GM18511 (cell line): ENCODE measurements at regions not wholly inside any gene's neighbourhood (a gene's known extent, or its start where the extent isn't known, plus 50 kb on each side); places are given as distances from the start of the nearest gene placed in this dataset.

Source experiments
- ATAC-seq: cut with Tn5 transposase; IDR thresholded peaks from one replicate; pipeline ENCODE4 v1.9.1; 2021; ENCODE audit warnings: mild to moderate bottlenecking, moderate library complexity; ENCODE audit not compliant: unreplicated experiment

DNA sequence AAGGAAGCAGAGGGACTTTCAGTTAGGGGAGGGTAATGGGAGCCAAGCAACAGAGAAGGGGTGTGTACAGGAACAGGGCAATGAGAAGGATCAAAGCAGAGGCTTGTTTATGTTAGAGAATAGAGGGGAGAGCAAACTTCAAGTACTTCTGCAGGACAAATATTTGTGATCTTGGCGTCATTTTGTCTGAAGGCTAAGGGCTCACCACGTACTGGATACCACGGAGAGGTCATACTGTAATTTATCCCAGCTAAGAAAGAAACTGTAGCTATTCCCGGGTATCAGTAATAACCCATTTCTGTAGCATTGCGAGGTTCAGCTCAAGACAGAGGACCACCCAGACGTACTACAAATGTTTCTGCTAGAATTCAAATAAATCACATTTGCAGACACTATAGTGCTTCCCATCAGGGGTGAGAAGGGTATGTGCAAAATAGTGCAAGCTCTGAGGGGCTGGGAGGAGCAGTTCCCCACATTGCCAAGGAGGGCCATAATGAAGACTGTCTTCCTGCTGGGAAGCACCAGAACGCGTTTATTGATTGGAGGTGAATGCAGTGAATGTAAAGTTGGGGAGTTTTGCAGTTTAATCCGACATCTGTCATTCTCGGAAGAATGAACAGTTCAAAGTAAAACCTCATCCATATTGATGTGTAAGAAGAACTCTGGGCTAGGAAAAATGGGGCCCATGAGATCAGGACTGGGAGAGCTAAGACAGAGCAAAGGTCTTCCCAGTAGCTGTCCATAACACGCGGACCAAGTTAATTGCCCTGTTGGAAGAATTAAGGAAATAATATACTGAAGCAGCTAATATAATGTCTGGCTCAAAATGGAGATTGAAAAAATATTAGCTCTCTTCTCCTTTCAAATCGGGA lies 136.9 kb downstream of the RWDD3 start:
- ATAC-seq: no peak

DNA sequence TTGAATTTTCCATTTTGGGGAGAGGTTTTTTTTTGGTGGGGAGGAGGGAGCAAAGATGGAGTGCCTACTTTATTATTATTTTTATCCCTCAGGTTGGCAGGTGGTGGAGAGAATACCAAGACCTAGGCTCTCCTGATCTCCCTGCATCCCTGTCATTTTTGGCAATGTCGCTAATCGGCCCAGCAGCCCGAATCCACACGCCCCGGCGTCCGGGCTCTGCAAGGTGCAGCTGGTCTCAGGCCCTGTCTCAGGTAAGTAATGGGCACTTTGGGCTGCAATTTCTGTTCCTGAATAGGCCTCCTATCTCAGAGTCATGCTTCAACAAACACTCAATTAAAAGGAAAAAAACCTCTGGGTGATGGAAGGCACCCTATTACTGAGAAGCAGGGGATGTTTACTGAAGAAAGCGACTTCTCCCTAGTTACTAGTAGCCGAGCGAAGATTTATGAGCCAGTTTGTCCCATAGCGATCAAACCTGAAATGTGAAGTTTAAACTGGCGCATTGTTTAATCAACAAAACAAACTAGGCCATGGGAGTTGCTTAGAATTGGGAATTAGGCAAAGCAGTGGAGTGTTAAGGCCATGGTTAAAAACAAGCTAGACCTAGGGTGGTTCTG lies 137.8 kb downstream of the RWDD3 start:
- no peak for ATAC-seq

DNA sequence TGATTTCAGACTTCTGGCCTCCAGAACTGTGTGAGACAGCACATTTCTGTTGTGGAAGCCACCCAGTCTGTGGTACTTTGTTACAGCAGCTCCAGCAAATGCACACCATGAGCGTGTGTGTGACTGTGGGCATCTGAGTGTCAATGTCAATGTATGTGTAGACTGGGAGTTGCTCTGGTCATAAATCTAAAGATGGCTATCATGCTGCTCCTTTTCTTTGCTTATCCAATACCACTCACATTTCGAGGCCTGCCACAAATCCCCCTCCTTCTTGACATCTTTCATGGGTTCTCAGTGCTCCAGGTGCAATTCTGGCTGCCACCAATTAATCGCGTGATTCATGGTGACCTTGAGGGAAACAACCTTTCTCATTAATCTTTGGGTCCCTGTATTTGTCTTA lies 141.2 kb downstream of the RWDD3 start:
- no peak for ATAC-seq

DNA sequence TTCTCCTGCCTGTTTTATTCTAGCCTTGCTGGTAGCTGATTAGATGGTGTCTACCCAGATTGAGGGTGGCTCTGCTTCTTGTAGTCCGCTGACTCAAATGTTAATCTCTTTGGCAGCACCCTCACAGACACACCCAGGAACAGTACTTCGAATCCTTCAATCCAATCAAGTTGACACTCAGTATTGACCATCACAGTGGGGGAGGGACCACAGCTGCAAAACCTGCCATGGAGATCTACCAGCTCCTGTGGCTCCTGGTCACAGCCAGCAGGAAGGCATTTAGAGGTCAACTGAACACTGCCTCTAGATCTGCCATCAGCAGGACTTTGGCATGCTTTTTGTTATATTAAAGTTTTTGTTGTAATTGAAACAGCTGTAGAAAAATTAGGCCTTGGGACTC lies 146.9 kb downstream of the RWDD3 start:
- ATAC-seq: no peak

DNA sequence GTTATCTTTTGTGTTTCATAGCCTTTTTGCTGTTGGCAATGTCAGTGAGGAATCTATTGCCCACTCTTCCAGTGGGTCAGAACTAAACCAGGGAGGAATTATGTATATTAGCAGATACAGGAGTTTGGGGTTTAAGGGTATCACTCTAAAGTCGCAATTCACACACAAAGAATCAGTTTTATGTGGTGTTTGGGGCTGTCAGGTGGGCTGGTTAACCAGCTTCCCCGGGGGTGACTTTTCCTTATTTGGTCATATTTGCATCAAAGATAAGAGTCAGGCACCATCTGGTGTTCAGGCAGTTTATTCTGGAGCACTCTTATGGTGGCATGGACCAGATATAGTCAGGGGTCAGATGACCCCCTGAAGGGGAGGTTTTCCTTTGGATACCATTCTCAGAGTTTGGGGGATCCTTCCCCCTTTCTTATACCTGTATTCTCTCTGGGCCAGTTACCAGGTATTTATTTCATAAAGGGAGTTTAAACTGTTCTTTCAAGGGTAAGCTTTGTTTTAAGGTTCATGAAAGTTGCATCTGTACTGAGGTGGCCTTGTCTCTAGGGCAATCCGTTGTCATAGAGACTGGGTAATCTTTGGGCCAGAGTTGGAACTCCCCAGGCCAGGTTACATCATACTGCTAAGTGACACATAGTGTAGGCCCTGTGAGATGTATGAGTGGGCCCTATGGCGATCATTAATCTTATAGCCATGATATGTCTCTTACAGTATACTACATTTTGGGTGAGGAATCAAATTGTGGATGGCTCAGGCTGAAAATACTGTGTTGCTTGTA lies 148.2 kb downstream of the RWDD3 start:
- ATAC-seq: no peak

DNA sequence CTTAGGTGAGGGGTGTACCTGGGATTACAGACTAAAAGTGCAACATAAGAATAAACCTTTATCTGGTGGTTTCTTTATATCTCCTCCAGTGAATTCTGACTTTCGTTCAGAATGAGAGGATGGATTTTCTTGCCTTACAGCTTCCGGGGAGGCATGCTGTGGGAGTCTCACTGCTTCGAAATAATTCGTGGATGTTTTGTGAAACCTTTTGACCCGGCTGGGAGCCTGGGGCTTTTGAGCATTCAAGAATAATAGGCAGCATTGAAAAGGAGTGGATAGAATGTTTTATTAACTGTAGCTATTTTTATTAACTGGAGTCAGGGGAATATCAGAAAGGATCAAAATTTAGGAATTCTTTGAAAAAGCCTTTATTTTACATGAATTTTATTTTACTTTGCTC lies 149.1 kb downstream of the RWDD3 start:
- ATAC-seq: no peak

DNA sequence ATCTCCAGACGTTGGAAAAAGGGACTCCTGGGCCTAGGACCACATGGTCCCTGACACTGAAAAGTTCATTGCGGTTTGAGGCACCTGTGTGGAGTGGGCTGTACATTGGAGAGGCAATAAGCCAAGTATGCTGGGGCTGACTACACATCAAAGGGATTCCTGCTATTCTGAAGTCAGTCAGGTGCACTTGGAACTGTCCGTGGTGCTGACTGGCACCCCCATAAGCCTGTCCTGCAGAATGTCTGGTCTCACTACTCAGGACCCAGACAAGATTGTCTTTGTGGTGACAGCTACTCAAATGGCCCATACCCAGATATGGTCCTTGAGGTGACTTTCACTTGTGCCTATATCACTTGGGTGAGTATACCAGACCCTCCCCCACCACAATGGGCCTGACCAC lies 150.6 kb downstream of the RWDD3 start:
- ATAC-seq: no peak

DNA sequence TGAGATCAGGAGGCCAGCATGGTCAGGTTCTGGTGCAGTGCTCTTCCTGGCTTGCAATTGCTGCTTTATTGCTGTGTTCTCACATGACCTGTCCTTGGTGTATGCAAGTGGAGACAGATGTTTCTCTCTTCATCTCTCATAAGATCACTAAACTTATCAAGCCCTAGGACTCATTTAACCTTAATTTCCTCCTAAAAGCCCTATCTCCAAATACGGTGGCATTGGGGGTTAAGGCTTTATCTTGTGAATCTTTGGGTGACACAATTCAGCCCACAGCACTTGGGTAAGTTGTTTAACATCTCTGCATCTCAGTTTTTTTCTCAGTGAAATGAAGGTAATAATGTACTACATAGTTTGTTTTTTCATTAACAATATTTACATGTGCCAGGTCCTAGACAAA lies 152.4 kb downstream of the RWDD3 start:
- no peak for ATAC-seq

DNA sequence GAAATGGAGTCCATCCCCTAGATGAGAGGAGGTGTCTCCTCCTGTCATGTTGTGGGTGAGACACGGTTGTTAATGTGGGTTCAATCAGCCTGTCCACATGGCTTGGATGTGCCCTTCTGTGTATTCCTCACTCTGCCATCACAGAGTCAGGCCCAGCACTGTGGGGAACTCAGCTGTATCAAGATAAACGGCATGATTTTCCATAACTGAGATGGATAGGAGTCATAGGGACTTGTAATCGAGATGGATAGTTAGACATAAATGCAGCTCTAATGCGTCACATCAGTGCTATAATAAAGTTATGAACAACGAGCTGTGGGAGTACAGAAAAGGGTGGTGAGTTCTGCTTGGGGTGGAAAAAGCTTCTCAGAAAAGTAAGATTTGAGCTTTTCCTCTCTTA lies 152.9 kb downstream of the RWDD3 start:
- no peak for ATAC-seq

DNA sequence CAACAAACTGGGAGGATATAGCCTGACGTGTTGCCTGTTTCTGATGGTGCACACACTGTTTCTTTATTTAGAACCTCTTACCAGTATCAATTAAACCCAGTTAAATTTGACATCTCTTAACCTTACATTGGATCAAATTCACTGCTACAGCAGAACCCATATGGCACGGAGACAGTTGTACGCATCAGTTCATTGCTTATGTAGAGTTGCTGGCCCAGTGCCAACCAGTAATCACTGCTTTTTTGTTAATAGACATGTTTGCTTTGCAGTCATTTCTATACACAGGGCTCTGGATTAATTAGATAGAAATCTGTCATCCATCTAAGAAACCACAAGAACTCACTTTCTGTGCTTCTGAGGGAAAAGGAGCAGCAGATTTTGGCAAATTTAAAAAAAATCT lies 154.0 kb downstream of the RWDD3 start:
- no peak for ATAC-seq

DNA sequence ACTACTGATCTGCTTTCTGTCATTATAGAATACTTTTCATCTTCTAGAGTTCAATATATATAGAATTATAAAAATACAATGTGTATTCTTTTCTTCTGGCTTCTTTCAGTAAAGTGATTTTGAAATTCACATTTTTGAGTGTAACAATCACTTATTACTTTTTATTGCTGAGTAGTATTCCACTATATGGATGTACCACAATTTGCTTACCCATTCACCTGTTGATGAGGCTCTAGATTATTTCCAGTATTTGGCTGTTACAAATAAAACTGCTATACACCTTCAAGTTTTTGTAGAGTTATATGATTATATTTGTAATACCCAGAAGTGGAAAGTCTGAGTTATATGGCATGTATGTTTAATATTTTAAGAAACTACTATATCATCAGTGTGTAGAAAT lies 159.4 kb downstream of the RWDD3 start:
- no peak for ATAC-seq

DNA sequence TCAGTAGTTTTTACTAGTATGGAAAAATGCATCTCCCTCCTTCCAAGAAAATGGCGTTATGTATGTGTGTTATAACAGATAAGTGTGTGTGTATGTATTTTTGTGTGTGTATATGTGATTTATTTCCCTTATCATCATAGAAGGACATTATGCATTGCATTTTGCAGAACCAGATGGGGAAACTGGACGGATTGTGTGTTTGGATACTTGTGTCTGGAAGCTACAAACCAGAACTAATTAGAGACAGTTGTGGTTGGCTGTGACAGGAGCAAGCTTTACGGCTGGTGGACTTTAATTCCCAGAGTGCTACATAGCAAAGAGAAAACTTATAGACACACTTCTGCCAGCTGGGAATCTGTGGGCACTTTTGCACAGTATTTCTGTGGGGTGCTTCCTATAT lies 162.5 kb downstream of the RWDD3 start:
- no peak for ATAC-seq

DNA sequence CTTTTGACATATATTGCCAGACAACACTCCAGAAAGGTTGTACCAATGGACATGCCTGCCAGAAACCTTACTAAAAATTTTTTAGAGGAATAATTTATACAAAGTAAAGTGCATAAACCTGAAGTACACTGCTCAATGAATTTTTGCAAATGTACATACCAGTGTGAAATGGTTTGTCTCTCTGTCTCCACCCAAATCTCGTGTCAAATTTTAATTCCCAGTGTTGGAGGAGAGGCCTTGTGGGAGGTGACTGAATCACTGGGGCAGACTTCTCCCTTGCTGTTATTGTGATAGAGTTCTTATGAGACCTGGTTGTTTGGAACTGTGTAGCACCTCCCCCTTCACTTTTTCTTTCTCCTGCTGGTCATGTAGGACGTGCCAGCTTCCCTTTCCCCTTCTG lies 168.8 kb downstream of the RWDD3 start:
- no peak for ATAC-seq

DNA sequence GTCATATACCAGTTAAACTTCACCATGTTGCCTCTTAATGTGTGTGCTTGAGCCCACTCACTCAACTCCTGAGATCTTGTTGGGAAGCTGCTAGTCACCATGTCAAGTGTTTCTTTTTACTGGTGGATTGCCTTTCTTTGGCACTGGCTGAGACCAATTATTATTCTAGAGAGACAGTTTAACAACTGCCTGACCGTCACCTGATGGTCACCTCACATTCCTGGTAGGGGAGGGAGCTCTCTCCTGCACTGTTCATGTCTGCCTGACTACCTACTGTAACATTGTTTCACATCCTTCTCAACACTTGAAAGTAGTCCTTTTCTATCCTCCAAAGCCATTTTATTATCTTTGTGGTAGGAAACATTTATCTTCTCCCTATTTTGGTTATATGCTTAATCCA lies 172.3 kb downstream of the RWDD3 start:
- ATAC-seq: no peak

DNA sequence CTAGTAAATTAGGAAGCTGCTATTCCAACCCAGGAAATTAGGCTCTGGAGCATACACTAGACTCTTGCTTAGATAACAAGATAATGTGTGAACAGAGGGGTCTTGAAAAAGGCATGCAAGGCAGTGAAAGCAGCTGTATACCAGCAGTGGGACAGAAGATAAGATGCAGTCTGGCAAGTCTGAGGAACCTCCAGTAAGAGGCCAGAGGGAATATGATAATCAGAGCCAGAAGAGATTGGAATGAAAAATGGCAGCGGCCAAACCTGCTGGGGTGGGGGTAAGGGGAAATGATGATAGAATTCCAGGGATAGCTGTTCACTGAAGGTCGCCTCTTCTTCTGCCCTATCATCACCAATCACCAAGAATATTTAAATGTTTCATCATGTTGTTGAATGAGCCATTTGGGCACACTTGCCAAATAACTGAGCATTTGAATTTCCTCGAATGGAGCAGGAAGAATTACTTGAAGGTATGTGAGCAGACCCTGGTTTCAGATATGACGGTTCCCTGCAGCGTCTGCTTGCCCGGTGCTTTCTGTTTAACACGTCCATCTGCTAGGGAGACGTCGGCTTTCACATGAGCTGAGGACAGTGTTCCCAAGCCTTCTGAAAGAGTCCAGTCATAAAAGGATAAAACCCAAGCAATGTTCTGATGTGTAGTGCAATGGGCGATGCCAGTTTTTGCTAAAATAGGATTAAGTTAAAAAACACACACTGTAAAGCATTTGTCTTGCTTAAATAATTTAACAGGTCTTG lies 173.3 kb downstream of the RWDD3 start:
- ATAC-seq: no peak

DNA sequence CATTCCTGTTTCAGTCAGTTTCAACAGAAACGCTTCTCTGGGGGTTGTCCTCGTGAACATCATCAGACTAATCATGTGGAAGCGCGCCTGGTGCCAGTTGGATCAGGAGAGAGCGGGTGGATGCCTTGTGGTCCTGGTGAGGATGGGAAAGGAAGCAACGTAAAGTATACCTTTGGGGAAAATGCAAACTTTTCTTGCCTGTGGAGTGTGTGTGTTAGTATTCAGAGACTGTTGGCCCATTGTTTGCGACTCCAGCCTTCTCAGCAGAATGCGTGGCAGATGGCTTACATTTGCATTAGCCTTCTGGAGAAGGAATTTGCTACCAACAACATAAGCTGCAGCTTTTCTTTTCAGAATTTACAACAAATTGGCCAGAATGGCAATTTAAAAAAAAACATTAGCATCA lies 173.9 kb downstream of the RWDD3 start:
- ATAC-seq: no peak

DNA sequence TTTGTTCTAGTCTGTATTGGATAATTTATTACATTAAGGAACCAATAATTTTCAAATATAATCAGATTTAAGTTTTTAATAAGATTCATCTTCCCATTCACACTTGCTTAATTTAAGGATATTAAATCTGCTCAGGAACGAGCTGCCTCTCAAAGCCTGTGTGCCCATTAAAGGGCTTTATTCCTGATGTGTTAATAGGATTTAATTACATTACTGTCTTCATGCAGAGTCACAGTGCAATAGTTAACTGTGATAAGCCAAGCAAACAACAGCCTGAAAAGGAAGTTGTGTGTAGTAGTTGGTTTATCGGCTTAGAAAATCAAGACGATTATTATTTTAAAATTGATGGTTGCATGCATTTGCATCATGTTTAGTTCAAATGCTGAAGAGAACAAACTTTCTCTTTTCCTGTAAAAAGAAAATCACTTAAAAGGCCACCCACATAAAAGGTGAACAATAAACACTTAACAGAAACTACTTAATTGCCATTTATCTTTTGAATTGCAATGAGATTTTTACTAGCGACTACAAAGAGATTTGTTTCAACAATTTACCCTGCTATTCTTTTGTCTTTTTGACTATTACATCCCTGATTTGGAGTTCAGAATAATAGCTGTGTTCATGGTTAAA lies 174.6 kb downstream of the RWDD3 start:
- ATAC-seq: no peak

DNA sequence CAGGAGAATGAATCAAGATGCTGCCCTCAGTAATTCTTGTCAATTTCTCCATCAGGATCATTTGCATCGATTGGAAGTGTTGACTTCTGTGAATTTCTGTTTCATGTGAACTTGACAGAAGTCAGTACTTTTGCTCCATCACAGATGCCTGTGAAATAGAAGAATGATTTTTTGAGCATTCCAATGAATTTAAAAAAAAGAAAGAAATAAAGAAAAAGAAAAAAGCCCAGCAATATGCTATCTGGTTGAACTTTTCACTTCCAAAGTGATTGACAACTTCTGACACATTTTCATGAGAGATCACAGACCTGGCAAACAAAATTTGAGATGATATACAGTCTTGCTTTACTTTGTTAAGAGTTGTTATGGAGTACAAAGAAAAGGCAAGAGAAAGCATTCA lies 175.3 kb downstream of the RWDD3 start:
- ATAC-seq: no peak

DNA sequence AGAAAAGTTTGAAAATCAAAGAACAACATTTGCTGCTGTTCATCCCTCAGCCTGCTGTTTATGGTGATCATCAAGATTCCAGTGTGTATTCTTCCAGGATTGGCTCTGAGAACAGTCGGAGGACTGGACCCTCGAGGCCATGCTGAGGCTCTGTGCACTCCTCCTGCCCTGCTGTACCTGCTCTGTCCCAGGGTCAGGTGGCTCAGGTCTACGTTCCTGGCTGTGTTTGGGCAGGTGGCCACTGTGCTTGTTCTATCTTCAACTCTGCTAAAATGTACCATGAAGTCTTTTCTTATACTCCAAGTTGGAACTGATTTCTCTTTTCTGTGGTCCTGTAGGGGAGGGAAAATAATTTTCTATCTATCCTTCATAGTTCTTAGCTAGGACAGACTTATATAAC lies 175.9 kb downstream of the RWDD3 start:
- no peak for ATAC-seq

DNA sequence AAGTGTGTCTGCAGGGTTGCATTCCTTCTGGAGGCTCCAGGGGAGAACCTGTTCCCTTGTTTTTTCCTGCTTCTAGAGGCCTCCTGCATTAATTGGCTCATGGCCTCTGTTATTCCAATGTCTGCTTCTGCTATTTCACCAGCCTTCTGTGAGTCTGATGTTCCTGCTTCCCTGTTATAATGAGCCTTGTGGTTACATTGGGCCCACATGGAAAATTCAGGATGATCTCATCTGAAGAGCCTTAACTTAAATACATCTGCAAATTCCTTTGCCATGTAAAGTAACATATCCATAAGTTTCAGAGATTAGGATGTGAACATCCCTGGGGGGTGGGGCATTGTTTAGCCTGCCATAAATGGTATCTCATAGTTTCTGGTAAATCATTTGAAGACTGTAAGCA lies 181.1 kb downstream of the RWDD3 start:
- no peak for ATAC-seq

DNA sequence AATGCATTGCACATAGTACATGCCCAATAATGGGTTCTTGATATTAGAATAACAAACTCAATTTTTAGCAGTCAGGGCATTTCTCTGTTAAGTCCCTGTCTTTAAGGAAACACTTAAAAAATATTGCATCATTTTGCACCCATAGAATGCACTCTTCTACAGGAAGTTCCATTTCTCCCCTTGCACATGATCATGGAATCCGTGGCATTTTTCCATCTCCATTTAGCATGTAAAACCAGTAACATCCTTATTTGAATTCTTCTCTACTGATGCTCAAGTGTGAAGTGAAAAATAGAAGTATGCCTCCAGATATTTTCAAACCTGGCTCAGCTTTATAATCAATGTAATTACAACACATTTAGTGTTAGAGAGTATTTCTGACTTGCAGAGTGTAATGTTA lies 192.8 kb downstream of the RWDD3 start:
- no peak for ATAC-seq
